Body of pancreas (tissue), 4 donors: ENCODE measurements at regions not wholly inside any gene's neighbourhood (a gene's known extent, or its start where the extent isn't known, plus 50 kb on each side); places are given as distances from the start of the nearest gene placed in this dataset.

Experiments used
- ATAC-seq: fragments of 150-250 bp; one replicate; pipeline ENCODE4 v1.9.1; 2016
- DNase-seq, 4 donors: peaks; one replicate each; pipeline ENCODE4 v3.0.0-alpha.2; 2019
- H3K27ac ChIP-seq, 4 donors: fragments of 200-600 bp; sonication (generic); 1 replicate in 3 of 4; 2 replicates in 1 of 4; pipeline versions ENCODE4 v1.5.1 to v1.6.1; 2016 to 2019; ENCODE audit warnings: mild to moderate bottlenecking in 1 of 4, mixed read lengths in 1 of 4, moderate library complexity in 1 of 4
- H3K27me3 ChIP-seq, 2 donors: fragments of 200-600 bp; sonication (generic); one replicate each; pipeline ENCODE4 v1.6.0; 2016; ENCODE audit warnings: mild to moderate bottlenecking in 1 of 2
- H3K36me3 ChIP-seq, 2 donors: fragments of 200-600 bp; sonication (generic); replicated peaks in 1 of 2; 2 replicates each; pipeline ENCODE4 v1.5.1; 2016; ENCODE audit warnings: low read depth in 2 of 2; ENCODE audit not compliant: insufficient read depth in 1 of 2
- H3K4me1 ChIP-seq: fragments of 200-600 bp; sonication (generic); one replicate; pipeline ENCODE4 v1.6.0; 2016
- H3K4me3 ChIP-seq, 2 donors: fragments of 200-600 bp; sonication (generic); 1 replicate in 1 of 2; 2 replicates in 1 of 2; pipeline ENCODE4 v1.5.1; 2016 to 2019
- H3K9me3 ChIP-seq, 3 donors: fragments of 200-600 bp; sonication (generic); 1 replicate in 2 of 3; 2 replicates in 1 of 3; pipeline ENCODE4 v1.5.1; 2016
- POLR2A ChIP-seq, 3 donors: fragments of 450-650 bp; IDR thresholded peaks; one replicate each; pipeline ENCODE4 v1.6.1; 2016; ENCODE audit warnings: antibody characterized with exemption in 3 of 3, mild to moderate bottlenecking in 2 of 3
- WGBS, 2 donors: methylation state at CpG; one replicate each; pipeline ENCODE4 v1.1.5; 2017; 5-methylcytosine and 5-hydroxymethylcytosine counted together
- intact Hi-C: fragments of 100-400 bp; cut with DNase I; formaldehyde crosslinking; loops from one replicate; pipeline ENCODE4 v1.15.1; 2023
- TF ChIP-seq, protein P1 (sequence below), 7 experiments: fragments of 450-650 bp in 4 of 7; fragments of 200-600 bp in 3 of 7; sonication (generic) in 3 of 7; IDR thresholded peaks; one replicate each; pipeline ENCODE4 v1.5.1; 2016 to 2019; ENCODE audit warnings: antibody characterized with exemption in 7 of 7

DNA sequence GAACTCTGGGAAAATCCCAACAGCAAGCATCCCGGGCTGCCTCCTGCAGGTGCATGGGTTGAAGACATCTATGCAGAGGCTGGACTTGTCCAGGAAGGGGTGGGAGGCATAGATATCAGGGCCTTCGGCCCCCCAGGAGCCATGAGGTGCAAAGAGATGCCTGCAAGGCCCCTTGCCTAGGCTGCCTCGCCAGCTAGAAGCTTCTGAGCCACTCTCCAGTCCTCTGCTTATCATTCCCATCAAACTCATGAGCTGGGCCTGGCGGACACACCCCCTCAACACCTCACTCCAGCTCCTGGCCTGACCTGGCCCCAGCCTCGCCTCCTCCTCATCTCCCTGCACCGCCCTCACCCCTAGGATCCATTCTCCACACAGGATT is 152.4 kb upstream of the PTPN1 start:
- H3K27ac ChIP-seq: no peak overlapping the region
- 67 to 100% methylated on average over 4 to 6 of the region's 6 CpGs for WGBS, 2 donors
- ATAC-seq: no peak
- no peak for DNase-seq
- no peaks in the 10 kb centered on the region for H3K9me3 ChIP-seq
- no peaks in the 10 kb centered on the region for H3K27me3 ChIP-seq
- H3K4me1 ChIP-seq: peaks cover 6% of the 10 kb centered on the region
- H3K4me3 ChIP-seq: no peak overlapping the region
- no peaks in the 10 kb centered on the region for H3K36me3 ChIP-seq
- intact Hi-C loops: no loop called here
- TF ChIP-seq POLR2A (IDR thresholded peaks at IDR 0.05): no peak

DNA sequence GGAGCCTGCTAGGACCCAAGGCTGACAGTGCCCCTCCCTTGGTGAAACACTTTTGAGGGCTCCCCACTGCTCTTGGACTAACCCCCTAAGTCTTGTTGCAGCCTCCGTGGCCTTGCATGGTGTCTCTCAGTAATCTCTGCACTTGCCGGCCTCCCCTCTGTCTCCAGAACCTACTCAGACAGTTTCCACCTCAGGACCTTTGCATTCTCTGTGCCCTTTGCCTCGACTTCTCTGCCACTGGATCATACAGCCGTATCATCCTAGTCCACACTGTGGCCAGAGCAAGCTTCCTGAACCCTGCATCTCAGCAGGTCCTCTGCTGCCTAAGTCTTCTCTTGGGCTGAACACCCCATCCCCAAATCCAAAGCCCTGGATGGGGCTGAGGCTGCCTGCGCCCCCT is 152.0 kb upstream of the PTPN1 start:
- WGBS, 2 donors: 88 to 91% methylated on average over 5 of the region's 5 CpGs
- no peak overlapping the region for H3K4me3 ChIP-seq
- H3K27me3 ChIP-seq: no peaks in the 10 kb centered on the region
- peaks cover 6% of the 10 kb centered on the region for H3K4me1 ChIP-seq
- H3K9me3 ChIP-seq: no peaks in the 10 kb centered on the region
- ATAC-seq: no peak
- DNase-seq: no peak
- no peaks in the 10 kb centered on the region for H3K36me3 ChIP-seq
- H3K27ac ChIP-seq: no peak overlapping the region
- TF ChIP-seq POLR2A (IDR thresholded peaks at IDR 0.05): no peak
- TF ChIP-seq, protein P1, sequence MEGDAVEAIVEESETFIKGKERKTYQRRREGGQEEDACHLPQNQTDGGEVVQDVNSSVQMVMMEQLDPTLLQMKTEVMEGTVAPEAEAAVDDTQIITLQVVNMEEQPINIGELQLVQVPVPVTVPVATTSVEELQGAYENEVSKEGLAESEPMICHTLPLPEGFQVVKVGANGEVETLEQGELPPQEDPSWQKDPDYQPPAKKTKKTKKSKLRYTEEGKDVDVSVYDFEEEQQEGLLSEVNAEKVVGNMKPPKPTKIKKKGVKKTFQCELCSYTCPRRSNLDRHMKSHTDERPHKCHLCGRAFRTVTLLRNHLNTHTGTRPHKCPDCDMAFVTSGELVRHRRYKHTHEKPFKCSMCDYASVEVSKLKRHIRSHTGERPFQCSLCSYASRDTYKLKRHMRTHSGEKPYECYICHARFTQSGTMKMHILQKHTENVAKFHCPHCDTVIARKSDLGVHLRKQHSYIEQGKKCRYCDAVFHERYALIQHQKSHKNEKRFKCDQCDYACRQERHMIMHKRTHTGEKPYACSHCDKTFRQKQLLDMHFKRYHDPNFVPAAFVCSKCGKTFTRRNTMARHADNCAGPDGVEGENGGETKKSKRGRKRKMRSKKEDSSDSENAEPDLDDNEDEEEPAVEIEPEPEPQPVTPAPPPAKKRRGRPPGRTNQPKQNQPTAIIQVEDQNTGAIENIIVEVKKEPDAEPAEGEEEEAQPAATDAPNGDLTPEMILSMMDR (IDR thresholded peaks at IDR 0.05): no peak
- intact Hi-C loops: no loop called here

DNA sequence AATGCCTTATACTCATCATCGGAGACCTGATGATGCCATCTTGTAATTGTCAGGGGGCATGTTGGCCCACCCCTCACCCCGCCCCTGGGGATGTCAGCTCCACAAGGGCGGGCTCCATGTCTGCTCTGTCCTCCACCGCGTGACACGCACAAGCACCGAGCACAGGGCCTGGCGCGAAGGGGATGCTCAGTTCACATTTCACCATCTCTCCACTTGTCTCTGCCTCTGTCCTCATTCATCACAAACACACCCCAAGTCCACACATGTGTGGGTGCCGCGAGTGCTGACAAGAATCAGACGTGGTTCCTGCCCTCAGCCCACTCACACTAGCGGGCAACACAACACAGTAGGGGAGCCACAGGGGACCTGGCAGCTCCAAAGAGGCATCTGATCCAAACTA is 151.2 kb upstream of the PTPN1 start:
- no peak overlapping the region for H3K4me3 ChIP-seq
- H3K4me1 ChIP-seq: peaks cover 6% of the 10 kb centered on the region
- H3K36me3 ChIP-seq: no peaks in the 10 kb centered on the region
- intact Hi-C loops: no loop called here
- TF ChIP-seq, protein P1 (IDR thresholded peaks at IDR 0.05): no peak
- no peak for TF ChIP-seq POLR2A (IDR thresholded peaks at IDR 0.05)
- DNase-seq (no peak), ATAC-seq (no peak)
- no peaks in the 10 kb centered on the region for H3K27me3 ChIP-seq
- no peaks in the 10 kb centered on the region for H3K9me3 ChIP-seq
- H3K27ac ChIP-seq: no peak overlapping the region
- WGBS, 2 donors: 88 to 89% methylated on average over 10 to 13 of the region's 13 CpGs

DNA sequence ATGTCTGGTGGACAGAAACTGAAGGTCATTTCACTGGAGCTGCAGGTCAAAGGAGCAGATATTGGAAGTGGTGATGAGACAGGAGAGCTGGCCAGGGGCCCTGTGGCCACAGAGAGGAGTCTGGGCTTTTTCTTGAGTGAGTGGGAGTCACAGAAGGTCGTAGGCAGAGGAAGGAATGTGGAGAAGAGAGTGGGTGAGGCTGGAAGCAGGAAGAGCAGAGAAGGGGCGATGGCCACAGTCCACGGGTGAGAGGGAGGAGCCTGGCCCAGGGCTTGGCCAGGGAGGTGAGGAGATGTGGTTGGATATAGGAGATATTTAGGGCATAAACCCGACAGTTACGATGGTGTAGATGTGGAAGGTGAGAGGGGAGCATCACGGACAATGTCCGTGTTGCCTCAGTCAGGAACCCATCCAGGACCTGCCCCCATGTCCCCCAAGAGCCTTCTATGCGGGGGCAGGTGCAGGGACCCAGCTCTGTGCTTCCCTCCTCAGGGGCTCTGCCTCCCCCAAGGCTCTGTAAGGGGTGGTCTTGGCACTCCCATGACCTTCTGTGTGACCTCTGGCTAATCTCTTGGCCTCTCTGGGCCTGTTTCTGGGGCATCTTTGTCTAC is 150.5 kb upstream of the PTPN1 start:
- H3K27ac ChIP-seq: no peak overlapping the region
- no peaks in the 10 kb centered on the region for H3K36me3 ChIP-seq
- H3K4me3 ChIP-seq: no peak overlapping the region
- no peak for TF ChIP-seq POLR2A (IDR thresholded peaks at IDR 0.05)
- TF ChIP-seq, protein P1 (IDR thresholded peaks at IDR 0.05): no peak
- H3K27me3 ChIP-seq: no peaks in the 10 kb centered on the region
- DNase-seq (no peak), ATAC-seq (no peak)
- intact Hi-C loops: no loop called here
- WGBS, 2 donors: 74 to 84% methylated on average over 8 of the region's 8 CpGs
- peaks cover 6% of the 10 kb centered on the region for H3K4me1 ChIP-seq
- H3K9me3 ChIP-seq: no peaks in the 10 kb centered on the region

DNA sequence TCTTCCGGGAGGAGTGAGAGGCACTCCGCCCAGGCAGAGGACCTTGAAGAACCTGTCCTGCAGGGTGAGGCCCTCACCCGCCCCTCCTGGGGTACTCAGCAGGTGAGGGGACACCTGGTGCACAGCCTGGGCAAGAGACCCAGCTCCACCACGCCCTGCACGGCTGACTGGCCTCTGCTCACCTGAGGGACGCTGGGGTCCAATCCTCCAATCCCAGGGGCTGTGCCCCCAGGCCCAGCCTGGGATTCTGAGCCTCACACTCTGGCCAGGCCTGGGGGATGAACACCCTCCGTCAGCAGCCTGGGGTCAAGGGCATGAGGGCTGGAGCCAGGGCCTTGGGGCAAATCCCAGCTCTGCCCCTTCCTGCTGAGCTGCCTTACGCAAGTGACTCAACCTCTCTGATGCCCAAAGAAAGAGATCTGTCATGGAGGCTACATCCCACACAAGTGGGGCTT is 149.9 kb upstream of the PTPN1 start:
- no peaks in the 10 kb centered on the region for H3K27me3 ChIP-seq
- H3K9me3 ChIP-seq: no peaks in the 10 kb centered on the region
- ATAC-seq (peak; percentile 29), DNase-seq (peak in 1 of 4 donors; percentile 46)
- TF ChIP-seq, protein P1 (IDR thresholded peaks at IDR 0.05): no peak
- no peak for TF ChIP-seq POLR2A (IDR thresholded peaks at IDR 0.05)
- no peak overlapping the region for H3K27ac ChIP-seq
- no peaks in the 10 kb centered on the region for H3K36me3 ChIP-seq
- intact Hi-C loops: no loop called here
- no peak overlapping the region for H3K4me3 ChIP-seq
- peaks cover 6% of the 10 kb centered on the region for H3K4me1 ChIP-seq
- 42 to 70% methylated on average over 3 to 8 of the region's 8 CpGs for WGBS, 2 donors
